Fibroblast of lung (primary cell): ENCODE measurements at regions not wholly inside any gene's neighbourhood (a gene's known extent, or its start where the extent isn't known, plus 50 kb on each side); places are given as distances from the start of the nearest gene placed in this dataset.

Experiments used
- DNase-seq, 2 donors: peaks; one replicate each; pipeline versions ENCODE4 v3.0.0 to v3.0.0-alpha.2; 2010; ENCODE audit warnings: low read depth in 2 of 2
- H2AFZ ChIP-seq: 2 replicates; pipeline ENCODE4 v1.5.1; 2012; ENCODE audit warnings: low read length, control low read depth, inconsistent platforms
- H3K27ac ChIP-seq: 2 replicates; pipeline ENCODE4 v1.5.1; 2011; ENCODE audit warnings: low read length, control low read depth; ENCODE audit not compliant: insufficient read depth
- H3K27me3 ChIP-seq: 2 replicates; pipeline ENCODE4 v1.5.1; 2011; ENCODE audit warnings: mild to moderate bottlenecking, low read length; ENCODE audit not compliant: control insufficient read depth, insufficient read depth
- H3K36me3 ChIP-seq: 2 replicates; pipeline ENCODE4 v1.5.1; 2011; ENCODE audit warnings: low read length; ENCODE audit not compliant: control insufficient read depth, insufficient read depth
- H3K4me1 ChIP-seq: 2 replicates; pipeline ENCODE4 v1.5.1; 2011; ENCODE audit warnings: low read length; ENCODE audit not compliant: control insufficient read depth, insufficient read depth; ENCODE audit errors: extremely low read depth
- H3K4me2 ChIP-seq: 2 replicates; pipeline ENCODE4 v1.5.1; 2011; ENCODE audit warnings: low read length, control low read depth; ENCODE audit not compliant: insufficient read depth; ENCODE audit errors: extremely low read depth
- H3K4me3 ChIP-seq, 4 experiments: fragments of 200-600 bp in 1 of 4; sonication (generic) in 1 of 4; replicated peaks in 1 of 4; 2 replicates each; pipeline ENCODE4 v1.5.1; 2011 to 2016; ENCODE audit warnings: low read length in 4 of 4, low read depth in 3 of 4, mild to moderate bottlenecking in 3 of 4, control low read depth in 2 of 4, inconsistent platforms in 1 of 4, mixed read lengths in 1 of 4; ENCODE audit not compliant: insufficient read depth in 1 of 4; ENCODE audit errors: control extremely low read depth in 1 of 4
- H3K79me2 ChIP-seq: 2 replicates; pipeline ENCODE4 v1.5.1; 2012; ENCODE audit warnings: mild to moderate bottlenecking, low read length, inconsistent platforms; ENCODE audit not compliant: control insufficient read depth, insufficient read depth
- H3K9ac ChIP-seq: 2 replicates; pipeline ENCODE4 v1.5.1; 2011; ENCODE audit warnings: mild to moderate bottlenecking, low read length, control low read depth; ENCODE audit not compliant: insufficient read depth
- H3K9me3 ChIP-seq: 2 replicates; pipeline ENCODE4 v1.5.1; 2012; ENCODE audit warnings: low read depth, low read length; ENCODE audit not compliant: control insufficient read depth, insufficient read depth
- H4K20me1 ChIP-seq: 2 replicates; pipeline ENCODE4 v1.5.1; 2011; ENCODE audit warnings: low read length; ENCODE audit not compliant: control insufficient read depth, insufficient read depth; ENCODE audit errors: extremely low read depth
- EZH2 ChIP-seq: IDR thresholded peaks from 2 replicates; pipeline ENCODE4 v1.5.1; 2012; ENCODE audit warnings: low read length, control low read depth, mild to moderate bottlenecking; ENCODE audit errors: missing control alignments
- TF ChIP-seq, protein P1 (sequence below), 2 donors: IDR thresholded peaks in 1 of 2; conservative IDR thresholded peaks in 1 of 2; 1 replicate in 1 of 2; 2 replicates in 1 of 2; pipeline ENCODE4 v1.5.1; 2011 to 2012; ENCODE audit warnings: low read length in 2 of 2, control low read depth in 1 of 2, inconsistent platforms in 1 of 2, low read depth in 1 of 2, mild to moderate bottlenecking in 1 of 2

DNA sequence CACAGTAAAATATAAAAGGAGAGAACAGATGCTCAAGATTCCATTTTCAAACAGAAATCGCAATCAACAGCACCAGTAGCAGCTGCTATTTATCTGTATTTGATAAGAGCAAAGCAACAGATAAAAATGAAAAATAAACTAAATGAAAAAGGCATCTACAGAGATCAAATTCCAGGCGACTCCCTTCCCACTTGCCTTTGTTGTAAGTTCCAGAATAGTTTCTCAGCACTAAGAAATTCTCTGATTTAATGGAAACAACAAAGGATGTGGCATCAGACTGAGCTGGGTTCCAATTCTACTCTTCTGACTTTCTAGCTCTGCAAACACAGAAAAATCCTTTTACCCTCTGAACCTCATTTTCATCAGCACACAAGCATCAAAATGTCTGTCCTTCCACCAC is 110.8 kb upstream of the MME start:
- Histone ChIP-seq H3K9me3 (no peaks in the 10 kb centered on the region), H3K4me1 (no peaks in the 10 kb centered on the region), H4K20me1 (no peaks in the 10 kb centered on the region), H3K4me3 (no peak overlapping the region), H3K27ac (no peak overlapping the region), H3K79me2 (no peaks in the 10 kb centered on the region), H3K4me2 (no peak overlapping the region), H3K27me3 (no peaks in the 10 kb centered on the region), H3K9ac (no peak overlapping the region), H2AFZ (no peak overlapping the region), H3K36me3 (no peaks in the 10 kb centered on the region)
- TF ChIP-seq EZH2: no peak
- TF ChIP-seq, protein P1, sequence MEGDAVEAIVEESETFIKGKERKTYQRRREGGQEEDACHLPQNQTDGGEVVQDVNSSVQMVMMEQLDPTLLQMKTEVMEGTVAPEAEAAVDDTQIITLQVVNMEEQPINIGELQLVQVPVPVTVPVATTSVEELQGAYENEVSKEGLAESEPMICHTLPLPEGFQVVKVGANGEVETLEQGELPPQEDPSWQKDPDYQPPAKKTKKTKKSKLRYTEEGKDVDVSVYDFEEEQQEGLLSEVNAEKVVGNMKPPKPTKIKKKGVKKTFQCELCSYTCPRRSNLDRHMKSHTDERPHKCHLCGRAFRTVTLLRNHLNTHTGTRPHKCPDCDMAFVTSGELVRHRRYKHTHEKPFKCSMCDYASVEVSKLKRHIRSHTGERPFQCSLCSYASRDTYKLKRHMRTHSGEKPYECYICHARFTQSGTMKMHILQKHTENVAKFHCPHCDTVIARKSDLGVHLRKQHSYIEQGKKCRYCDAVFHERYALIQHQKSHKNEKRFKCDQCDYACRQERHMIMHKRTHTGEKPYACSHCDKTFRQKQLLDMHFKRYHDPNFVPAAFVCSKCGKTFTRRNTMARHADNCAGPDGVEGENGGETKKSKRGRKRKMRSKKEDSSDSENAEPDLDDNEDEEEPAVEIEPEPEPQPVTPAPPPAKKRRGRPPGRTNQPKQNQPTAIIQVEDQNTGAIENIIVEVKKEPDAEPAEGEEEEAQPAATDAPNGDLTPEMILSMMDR (conservative IDR thresholded peaks at IDR 0.05 in 1 of 2, IDR thresholded peaks at IDR 0.05 in 1 of 2; ENCODE audit: low read depth in 1 of 2, low read length in 2 of 2): no peak
- no peak for DNase-seq

DNA sequence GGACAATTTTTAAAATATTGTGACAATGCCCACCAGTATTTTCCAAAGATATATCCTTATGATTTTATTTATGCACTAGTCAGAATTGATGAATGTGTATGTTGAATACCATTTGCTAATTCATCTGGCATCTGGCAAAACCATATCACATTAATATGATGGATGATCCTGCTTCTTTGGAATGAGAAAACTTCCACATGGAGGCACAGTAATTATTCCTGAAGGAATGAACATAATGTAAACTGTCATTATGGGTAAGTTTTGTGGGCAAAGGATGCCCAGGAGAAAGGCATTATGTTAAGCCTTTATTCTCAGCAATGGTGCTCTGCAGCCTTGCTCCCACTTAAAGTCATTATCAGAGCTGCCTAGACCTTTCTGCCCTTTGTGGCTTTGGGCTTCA is 113.0 kb upstream of the MME start:
- DNase-seq: peak in 1 of 2 donors; percentile 27
- H3K4me1 ChIP-seq: no peaks in the 10 kb centered on the region
- H3K36me3 ChIP-seq: no peaks in the 10 kb centered on the region
- H3K27me3 ChIP-seq: no peaks in the 10 kb centered on the region
- no peaks in the 10 kb centered on the region for H3K79me2 ChIP-seq
- no peak overlapping the region for H3K4me2 ChIP-seq
- H3K9ac ChIP-seq: no peak overlapping the region
- H4K20me1 ChIP-seq: no peaks in the 10 kb centered on the region
- no peaks in the 10 kb centered on the region for H3K9me3 ChIP-seq
- TF ChIP-seq, protein P1 (conservative IDR thresholded peaks at IDR 0.05 in 1 of 2, IDR thresholded peaks at IDR 0.05 in 1 of 2; ENCODE audit: low read depth in 1 of 2, low read length in 2 of 2): no peak
- TF ChIP-seq EZH2: no peak
- H3K27ac ChIP-seq: no peak overlapping the region
- no peak overlapping the region for H2AFZ ChIP-seq
- no peak overlapping the region for H3K4me3 ChIP-seq

DNA sequence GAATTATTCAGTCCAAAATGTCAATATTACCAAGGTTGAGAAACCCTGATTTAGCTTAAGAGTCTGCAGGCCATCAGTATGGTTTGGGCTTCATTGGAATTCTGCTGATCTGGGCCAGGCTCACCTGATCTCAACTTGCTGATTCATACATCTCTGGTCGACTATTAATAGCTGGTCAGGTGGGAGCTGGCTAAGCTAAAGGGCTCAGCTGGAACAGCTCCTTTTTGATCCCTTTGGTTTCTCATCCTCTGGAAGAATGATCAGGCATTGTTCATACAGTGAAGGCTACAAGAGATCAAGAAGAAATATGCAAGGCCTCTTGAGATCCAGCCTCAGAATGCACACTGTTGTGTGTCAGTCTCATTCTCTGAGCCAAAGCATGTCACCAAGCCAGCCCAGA is 123.3 kb upstream of the MME start:
- H3K4me2 ChIP-seq: no peak overlapping the region
- DNase-seq: no peak
- H3K36me3 ChIP-seq: no peaks in the 10 kb centered on the region
- no peaks in the 10 kb centered on the region for H3K79me2 ChIP-seq
- no peak overlapping the region for H3K9ac ChIP-seq
- H3K4me1 ChIP-seq: no peaks in the 10 kb centered on the region
- H3K27me3 ChIP-seq: no peaks in the 10 kb centered on the region
- no peak overlapping the region for H2AFZ ChIP-seq
- no peak overlapping the region for H3K27ac ChIP-seq
- no peaks in the 10 kb centered on the region for H3K9me3 ChIP-seq
- no peak overlapping the region for H3K4me3 ChIP-seq
- no peak for TF ChIP-seq EZH2
- TF ChIP-seq, protein P1 (conservative IDR thresholded peaks at IDR 0.05 in 1 of 2, IDR thresholded peaks at IDR 0.05 in 1 of 2; ENCODE audit: low read depth in 1 of 2, low read length in 2 of 2): no peak
- no peaks in the 10 kb centered on the region for H4K20me1 ChIP-seq
